H9 (cell line): ENCODE measurements at regions not wholly inside any gene's neighbourhood (a gene's known extent, or its start where the extent isn't known, plus 50 kb on each side); places are given as distances from the start of the nearest gene placed in this dataset.
A peak's percentile ranks its signal among the peaks of the same experiment; 100 is the strongest.
"Not testable (repeated sequence)": the region's sequence is repeated elsewhere in the genome, so short reads cannot be mapped to it uniquely, and the experiment has no call there.

Experiments used
- DNase-seq: peaks from one replicate; pipeline ENCODE4 v3.0.0-alpha.2; 2017
- H2AFZ ChIP-seq: one replicate; pipeline ENCODE4 v1.6.1; 2013; ENCODE audit warnings: mild to moderate bottlenecking, low read length, control low read depth, moderate library complexity
- H2AK5ac ChIP-seq: 2 replicates; pipeline ENCODE4 v1.6.1; 2013; ENCODE audit warnings: low read length, control low read depth, mixed read lengths; ENCODE audit not compliant: insufficient read length
- H2BK120ac ChIP-seq: one replicate; pipeline ENCODE4 v1.6.1; 2013; ENCODE audit warnings: low read depth, mild to moderate bottlenecking, low read length, control low read depth, inconsistent platforms; ENCODE audit not compliant: poor library complexity, severe bottlenecking
- H2BK12ac ChIP-seq: 2 replicates; pipeline ENCODE4 v1.6.1; 2013; ENCODE audit warnings: low read length, control low read depth, mixed read lengths, low read depth; ENCODE audit not compliant: insufficient read length
- H2BK15ac ChIP-seq: 2 replicates; pipeline ENCODE4 v1.6.1; 2013; ENCODE audit warnings: low read depth, low read length, control low read depth
- H2BK20ac ChIP-seq: one replicate; pipeline ENCODE4 v1.6.1; 2013; ENCODE audit warnings: low read depth, mild to moderate bottlenecking, low read length, control low read depth, inconsistent platforms; ENCODE audit not compliant: poor library complexity, severe bottlenecking
- H2BK5ac ChIP-seq: 2 replicates; pipeline ENCODE4 v1.6.1; 2013; ENCODE audit warnings: low read length, control low read depth, mixed read lengths; ENCODE audit not compliant: insufficient read length
- H3K14ac ChIP-seq: 2 replicates; pipeline ENCODE4 v1.6.1; 2013; ENCODE audit warnings: low read length, control low read depth; ENCODE audit not compliant: insufficient read depth
- H3K18ac ChIP-seq: 2 replicates; pipeline ENCODE4 v1.6.1; 2013; ENCODE audit warnings: low read depth, mild to moderate bottlenecking, mixed read lengths, low read length, control low read depth; ENCODE audit not compliant: insufficient read length
- H3K23ac ChIP-seq: 2 replicates; pipeline ENCODE4 v1.6.1; 2013; ENCODE audit warnings: low read length, control low read depth, mixed read lengths, low read depth; ENCODE audit not compliant: insufficient read length
- H3K23me2 ChIP-seq: 2 replicates; pipeline ENCODE4 v1.6.1; 2013; ENCODE audit warnings: low read depth, mild to moderate bottlenecking, mixed read lengths, low read length, control low read depth; ENCODE audit not compliant: insufficient read length, poor library complexity, severe bottlenecking
- H3K27ac ChIP-seq: 2 replicates; pipeline ENCODE4 v1.5.1; 2013; ENCODE audit warnings: low read length, control low read depth, mixed read lengths, low read depth; ENCODE audit not compliant: insufficient read length
- H3K27me3 ChIP-seq: 2 replicates; pipeline ENCODE4 v1.6.1; 2013; ENCODE audit warnings: low read length, control low read depth, inconsistent platforms; ENCODE audit not compliant: insufficient read depth
- H3K4ac ChIP-seq: 2 replicates; pipeline ENCODE4 v1.6.1; 2013; ENCODE audit warnings: low read depth, mild to moderate bottlenecking, control low read depth, inconsistent platforms, low read length, moderate library complexity
- H3K4me1 ChIP-seq: 2 replicates; pipeline ENCODE4 v1.6.1; 2013; ENCODE audit warnings: low read length, control low read depth, inconsistent platforms; ENCODE audit not compliant: insufficient read depth
- H3K4me2 ChIP-seq: 2 replicates; pipeline ENCODE4 v1.6.1; 2013; ENCODE audit warnings: low read length, control low read depth, mixed read lengths; ENCODE audit not compliant: insufficient read length, insufficient read depth
- H3K56ac ChIP-seq: 2 replicates; pipeline ENCODE4 v1.6.1; 2013; ENCODE audit warnings: low read depth, mild to moderate bottlenecking, mixed read lengths, low read length, control low read depth; ENCODE audit not compliant: insufficient read length
- H3K79me1 ChIP-seq: 2 replicates; pipeline ENCODE4 v1.6.1; 2013; ENCODE audit warnings: low read depth, mild to moderate bottlenecking, moderate library complexity, low read length, control low read depth, inconsistent platforms; ENCODE audit not compliant: insufficient read depth, poor library complexity, severe bottlenecking
- H3K79me2 ChIP-seq: 2 replicates; pipeline ENCODE4 v1.6.1; 2013; ENCODE audit warnings: low read length, control low read depth, inconsistent platforms; ENCODE audit not compliant: insufficient read depth
- H3K9ac ChIP-seq: 2 replicates; pipeline ENCODE4 v1.6.1; 2013; ENCODE audit warnings: low read length, control low read depth, mixed read lengths; ENCODE audit not compliant: insufficient read length; ENCODE audit errors: extremely low read depth
- H3K9me3 ChIP-seq: one replicate; pipeline ENCODE4 v1.6.1; 2013; ENCODE audit warnings: low read depth, low read length, inconsistent platforms; ENCODE audit not compliant: control insufficient read depth
- H3T11ph ChIP-seq: one replicate; pipeline ENCODE4 v1.6.1; 2013; ENCODE audit warnings: mild to moderate bottlenecking, low read length, control low read depth, inconsistent platforms
- H4K20me1 ChIP-seq: one replicate; pipeline ENCODE4 v1.6.1; 2013; ENCODE audit not compliant: control insufficient read depth, insufficient read length, insufficient read depth
- H4K5ac ChIP-seq: 2 replicates; pipeline ENCODE4 v1.6.1; 2013; ENCODE audit warnings: low read depth, mild to moderate bottlenecking, mixed read lengths, low read length, control low read depth; ENCODE audit not compliant: insufficient read length
- H4K8ac ChIP-seq: replicated peaks from 2 replicates; pipeline ENCODE4 v1.6.1; 2013; ENCODE audit warnings: low read length, control low read depth, mixed read lengths, low read depth; ENCODE audit not compliant: insufficient read length
- H4K91ac ChIP-seq: 2 replicates; pipeline ENCODE4 v1.6.1; 2013; ENCODE audit warnings: low read depth, mild to moderate bottlenecking, moderate library complexity, mixed read lengths, low read length, control low read depth; ENCODE audit not compliant: insufficient read length
- H3K27ac Mint-ChIP-seq, 3 experiments: 2 replicates in 2 of 3; 3 replicates in 1 of 3; pipeline ENCODE4 v1.8.0; 2020 to 2021; ENCODE audit warnings: mixed read lengths in 3 of 3, mild to moderate bottlenecking in 1 of 3, moderate library complexity in 1 of 3
- H3K27me3 Mint-ChIP-seq: 2 replicates; pipeline ENCODE4 v1.8.0; 2021; ENCODE audit warnings: low read depth, mild to moderate bottlenecking, moderate library complexity, mixed read lengths
- H3K36me3 Mint-ChIP-seq, 3 experiments: 2 replicates in 2 of 3; 3 replicates in 1 of 3; pipeline ENCODE4 v1.8.0; 2020 to 2021; ENCODE audit warnings: low read depth in 3 of 3, mixed read lengths in 3 of 3; ENCODE audit not compliant: insufficient read depth in 1 of 3
- H3K4me1 Mint-ChIP-seq, 2 experiments: 2 replicates each; pipeline ENCODE4 v1.8.0; 2020; ENCODE audit warnings: mixed read lengths in 2 of 2
- H3K4me3 Mint-ChIP-seq, 2 experiments: 2 replicates in 1 of 2; 3 replicates in 1 of 2; pipeline ENCODE4 v1.8.0; 2020 to 2021; ENCODE audit warnings: mild to moderate bottlenecking in 2 of 2, mixed read lengths in 2 of 2, moderate library complexity in 1 of 2
- H3K9me3 Mint-ChIP-seq, 2 experiments: 2 replicates in 1 of 2; 3 replicates in 1 of 2; pipeline ENCODE4 v1.8.0; 2020; ENCODE audit warnings: mild to moderate bottlenecking in 2 of 2, mixed read lengths in 2 of 2, moderate library complexity in 1 of 2
- WGBS: extraction: QIAGEN DNeasy Blood & Tissue Kit; methylation state at CpG from one replicate; pipeline ENCODE4 v1.1.7; 2013; ENCODE audit warnings: missing lambda C conversion rate, low lambda C conversion rate, mixed read lengths; ENCODE audit not compliant: insufficient read length; ENCODE audit errors: extremely low coverage; 5-methylcytosine and 5-hydroxymethylcytosine counted together
- TF ChIP-seq, protein P1 (sequence below): fragments of 200-600 bp; sonication (generic); conservative IDR thresholded peaks from 3 replicates; pipeline ENCODE4 v1.8.0; 2021; ENCODE audit warnings: antibody characterized with exemption, mild to moderate bottlenecking

DNA sequence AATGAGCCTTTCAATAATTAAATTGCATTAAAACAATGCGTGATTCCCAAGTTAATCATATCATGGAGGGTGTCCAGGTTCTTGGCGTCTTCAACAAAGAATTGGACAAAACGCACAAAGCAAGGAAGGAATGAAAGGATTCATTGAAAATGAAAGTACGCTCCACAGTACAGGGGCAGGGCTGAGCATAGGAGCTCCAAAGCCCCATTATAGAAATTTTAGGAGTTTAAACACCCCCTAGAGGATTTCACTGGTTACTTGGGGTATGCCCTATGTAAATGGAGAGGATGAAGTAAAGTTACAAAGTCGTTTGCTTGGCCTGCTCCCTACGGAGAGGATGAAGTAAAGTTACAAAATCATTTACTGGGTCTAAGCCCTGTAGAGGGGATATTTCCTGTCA is 1910.4 kb downstream of the C4orf33 start:
- Histone ChIP-seq H3K79me1 (no peaks in the 10 kb centered on the region), H3K27ac (no peak overlapping the region), H3K14ac (no peak overlapping the region), H2BK15ac (no peak overlapping the region), H3K23ac (no peak overlapping the region), H2AK5ac (no peak overlapping the region), H4K20me1 (no peaks in the 10 kb centered on the region), H3K4ac (no peak overlapping the region), H3K18ac (no peak overlapping the region), H4K91ac (no peak overlapping the region), H3K23me2 (no peaks in the 10 kb centered on the region), H2AFZ (no peak overlapping the region), H3K4me2 (no peak overlapping the region), H4K8ac (no peak overlapping the region), H3T11ph (no peak overlapping the region), H3K27me3 (no peaks in the 10 kb centered on the region), H3K9me3 (no peaks in the 10 kb centered on the region), H3K56ac (no peak overlapping the region), H3K79me2 (no peaks in the 10 kb centered on the region), H2BK12ac (no peak overlapping the region), H3K9ac (no peak overlapping the region), H2BK20ac (no peak overlapping the region), H3K4me1 (no peaks in the 10 kb centered on the region; the same call in 1 of the 2 replicates), H2BK5ac (no peak overlapping the region), H2BK120ac (no peak overlapping the region), H4K5ac (no peak overlapping the region)
- DNase-seq = no peak
- H3K9me3 Mint-ChIP-seq = peaks cover 0 to 2% of the 10 kb centered on the region in 2 experiments; a peak in 1 of 5 replicates
- WGBS = no CpG with 5 or more reads among the region's 6 CpGs
- H3K27ac Mint-ChIP-seq = no peak overlapping the region
- peaks cover 0 to 2% (median 0%) of the 10 kb centered on the region in 3 experiments; a peak in 1 of 7 replicates for H3K36me3 Mint-ChIP-seq
- TF ChIP-seq, protein P1, sequence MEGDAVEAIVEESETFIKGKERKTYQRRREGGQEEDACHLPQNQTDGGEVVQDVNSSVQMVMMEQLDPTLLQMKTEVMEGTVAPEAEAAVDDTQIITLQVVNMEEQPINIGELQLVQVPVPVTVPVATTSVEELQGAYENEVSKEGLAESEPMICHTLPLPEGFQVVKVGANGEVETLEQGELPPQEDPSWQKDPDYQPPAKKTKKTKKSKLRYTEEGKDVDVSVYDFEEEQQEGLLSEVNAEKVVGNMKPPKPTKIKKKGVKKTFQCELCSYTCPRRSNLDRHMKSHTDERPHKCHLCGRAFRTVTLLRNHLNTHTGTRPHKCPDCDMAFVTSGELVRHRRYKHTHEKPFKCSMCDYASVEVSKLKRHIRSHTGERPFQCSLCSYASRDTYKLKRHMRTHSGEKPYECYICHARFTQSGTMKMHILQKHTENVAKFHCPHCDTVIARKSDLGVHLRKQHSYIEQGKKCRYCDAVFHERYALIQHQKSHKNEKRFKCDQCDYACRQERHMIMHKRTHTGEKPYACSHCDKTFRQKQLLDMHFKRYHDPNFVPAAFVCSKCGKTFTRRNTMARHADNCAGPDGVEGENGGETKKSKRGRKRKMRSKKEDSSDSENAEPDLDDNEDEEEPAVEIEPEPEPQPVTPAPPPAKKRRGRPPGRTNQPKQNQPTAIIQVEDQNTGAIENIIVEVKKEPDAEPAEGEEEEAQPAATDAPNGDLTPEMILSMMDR = peak; percentile 28; the same call in 1 of the 3 replicates
- H3K27me3 Mint-ChIP-seq = no peaks in the 10 kb centered on the region
- H3K4me1 Mint-ChIP-seq = 0 out of 4 replicates have a peak, but pooled peaks cover 2% of the 10 kb centered on the region in 2 experiments
- H3K4me3 Mint-ChIP-seq = no peak overlapping the region

DNA sequence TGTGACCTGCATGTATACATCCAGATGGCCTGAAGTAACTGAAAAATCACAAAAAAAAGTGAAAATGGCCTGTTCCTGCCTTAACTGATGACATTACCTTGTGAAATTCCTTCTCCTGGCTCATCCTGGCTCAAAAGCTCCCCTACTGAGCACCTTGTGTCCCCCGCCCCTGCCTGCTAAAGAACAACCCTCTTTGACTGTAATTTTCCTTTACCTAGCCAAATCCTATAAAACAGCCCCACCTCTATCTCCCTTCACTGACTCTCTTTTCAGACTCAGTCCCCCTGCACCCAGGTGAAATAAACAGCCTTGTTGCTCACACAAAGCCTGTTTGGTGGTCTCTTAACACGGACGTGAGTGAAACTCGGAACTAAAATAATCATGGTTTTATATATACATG is 1916.0 kb downstream of the C4orf33 start:
- peaks cover 19% of the 10 kb centered on the region in 2 experiments for H3K4me1 Mint-ChIP-seq
- H3K4ac ChIP-seq = not testable (repeated sequence)

More for the DNA sequence above, 1916.0 kb downstream of the C4orf33 start:
- H3K79me1 ChIP-seq, H4K20me1 ChIP-seq, DNase-seq, H3K9me3 ChIP-seq, H4K8ac ChIP-seq, H3K23ac ChIP-seq, H3K4me3 Mint-ChIP-seq, H3K27me3 Mint-ChIP-seq, H3K27ac ChIP-seq, H3K27me3 ChIP-seq, H4K91ac ChIP-seq, H2BK15ac ChIP-seq, H3T11ph ChIP-seq, H3K9ac ChIP-seq, H2BK120ac ChIP-seq, H2AK5ac ChIP-seq, H3K9me3 Mint-ChIP-seq, H3K4me2 ChIP-seq, H2BK20ac ChIP-seq, H2BK5ac ChIP-seq, H2BK12ac ChIP-seq, H3K4me1 ChIP-seq, H3K79me2 ChIP-seq, H3K36me3 Mint-ChIP-seq, H3K18ac ChIP-seq, H4K5ac ChIP-seq, H3K14ac ChIP-seq, H3K23me2 ChIP-seq, H3K27ac Mint-ChIP-seq, H2AFZ ChIP-seq, H3K56ac ChIP-seq: not testable (repeated sequence)
- no CpG with 5 or more reads among the region's 4 CpGs for WGBS
